ENCODE measurements at regions not wholly inside any gene's neighbourhood (a gene's known extent, or its start where the extent isn't known, plus 50 kb on each side); places are given as distances from the start of the nearest gene placed in this dataset.
"Not testable (repeated sequence)": the region's sequence is repeated elsewhere in the genome, so short reads cannot be mapped to it uniquely, and the experiment has no call there.

GRCh38 chr14:89684139-89684538 is 267.1 kb upstream of the FOXN3 start:
- no peaks in the 10 kb centered on the region for H3K27me3 Mint-ChIP-seq
- peaks cover 16 to 27% (median 24%) of the 10 kb centered on the region in 3 donors for H3K4me1 Mint-ChIP-seq
- no peaks in the 10 kb centered on the region for H3K36me3 Mint-ChIP-seq
- H3K9me3 Mint-ChIP-seq, result peaks cover 6 to 13% (median 6%) of the 10 kb centered on the region in 3 donors
- no peak overlapping the region for H3K27ac Mint-ChIP-seq
- no peak overlapping the region for H3K4me3 Mint-ChIP-seq

GRCh38 chr14:89681086-89682018 is 264.3 kb upstream of the FOXN3 start:
- Mint-ChIP-seq H3K9me3 (peaks cover 0 to 2% (median 0%) of the 10 kb centered on the region in 3 donors), H3K27me3 (no peaks in the 10 kb centered on the region), H3K4me3 (peak overlapping the region in 3 of 4 donors; percentile 31 to 86 (median 79)), H3K4me1 (peaks cover 14 to 27% (median 24%) of the 10 kb centered on the region in 3 donors), H3K36me3 (no peaks in the 10 kb centered on the region), H3K27ac (peak overlapping the region; percentile 37 to 91 (median 79))

- no peaks in the 10 kb centered on the region for H3K27me3 Mint-ChIP-seq
- no peaks in the 10 kb centered on the region for H3K36me3 Mint-ChIP-seq
- H3K4me1 Mint-ChIP-seq, result peaks cover 14 to 27% (median 24%) of the 10 kb centered on the region in 3 donors
- H3K9me3 Mint-ChIP-seq, result peaks cover 0 to 2% (median 0%) of the 10 kb centered on the region in 3 donors
- H3K27ac Mint-ChIP-seq, result no peak overlapping the region
- peak overlapping the region in 2 of 4 donors; percentile 58 to 86 for H3K4me3 Mint-ChIP-seq
Measured at GRCh38 chr14:89680156-89680555, 263.1 kb upstream of the FOXN3 start.

GRCh38 chr14:89678768-89679167 is 261.7 kb upstream of the FOXN3 start:
- no peaks in the 10 kb centered on the region for H3K9me3 Mint-ChIP-seq
- H3K27ac Mint-ChIP-seq, result no peak overlapping the region
- no peaks in the 10 kb centered on the region for H3K27me3 Mint-ChIP-seq
- H3K4me3 Mint-ChIP-seq, result no peak overlapping the region
- H3K4me1 Mint-ChIP-seq, result peaks cover 14 to 27% (median 24%) of the 10 kb centered on the region in 3 donors
- H3K36me3 Mint-ChIP-seq, result no peaks in the 10 kb centered on the region

- no peak overlapping the region for H3K4me3 Mint-ChIP-seq
- H3K36me3 Mint-ChIP-seq, result no peaks in the 10 kb centered on the region
- peaks cover 2 to 9% (median 5%) of the 10 kb centered on the region in 3 donors for H3K4me1 Mint-ChIP-seq
- H3K9me3 Mint-ChIP-seq, result no peaks in the 10 kb centered on the region
- no peaks in the 10 kb centered on the region for H3K27me3 Mint-ChIP-seq
- peak overlapping the region in 1 of 3 donors; percentile 19 for H3K27ac Mint-ChIP-seq
Measured at GRCh38 chr14:89675590-89675989, 258.6 kb upstream of the FOXN3 start.

- Mint-ChIP-seq H3K4me1 (peaks cover 0 to 2% (median 0%) of the 10 kb centered on the region in 3 donors), H3K4me3 (no peak overlapping the region), H3K27ac (no peak overlapping the region), H3K9me3 (no peaks in the 10 kb centered on the region), H3K27me3 (no peaks in the 10 kb centered on the region), H3K36me3 (no peaks in the 10 kb centered on the region)
Measured at GRCh38 chr14:89674936-89675335, 257.9 kb upstream of the FOXN3 start.

- H3K27ac Mint-ChIP-seq, result no peak overlapping the region
- H3K36me3 Mint-ChIP-seq, result no peaks in the 10 kb centered on the region
- H3K4me1 Mint-ChIP-seq, result peaks cover 0 to 1% (median 0%) of the 10 kb centered on the region in 3 donors
- H3K9me3 Mint-ChIP-seq, result no peaks in the 10 kb centered on the region
- H3K4me3 Mint-ChIP-seq, result no peak overlapping the region
- H3K27me3 Mint-ChIP-seq, result no peaks in the 10 kb centered on the region
Measured at GRCh38 chr14:89674240-89674639, 257.2 kb upstream of the FOXN3 start.

GRCh38 chr14:89673512-89674225 is 256.6 kb upstream of the FOXN3 start:
- H3K4me1 Mint-ChIP-seq, result peaks cover 0 to 1% (median 0%) of the 10 kb centered on the region in 3 donors
- H3K4me3 Mint-ChIP-seq, result no peak overlapping the region
- H3K36me3 Mint-ChIP-seq, result no peaks in the 10 kb centered on the region
- H3K9me3 Mint-ChIP-seq, result no peaks in the 10 kb centered on the region
- no peaks in the 10 kb centered on the region for H3K27me3 Mint-ChIP-seq
- no peak overlapping the region for H3K27ac Mint-ChIP-seq

GRCh38 chr14:89672636-89673511 is 255.8 kb upstream of the FOXN3 start:
- Mint-ChIP-seq H3K36me3 (no peaks in the 10 kb centered on the region), H3K4me3 (no peak overlapping the region), H3K4me1 (peaks cover 0 to 1% (median 0%) of the 10 kb centered on the region in 3 donors), H3K27ac (no peak overlapping the region), H3K27me3 (no peaks in the 10 kb centered on the region), H3K9me3 (no peaks in the 10 kb centered on the region)

- H3K4me3 Mint-ChIP-seq, result no peak overlapping the region
- peaks cover 0 to 3% (median 0%) of the 10 kb centered on the region in 3 donors for H3K4me1 Mint-ChIP-seq
- H3K9me3 Mint-ChIP-seq, result peaks cover 0 to 5% (median 1%) of the 10 kb centered on the region in 3 donors
- no peaks in the 10 kb centered on the region for H3K27me3 Mint-ChIP-seq
- peak overlapping the region in 1 of 3 donors; percentile 80 for H3K27ac Mint-ChIP-seq
- H3K36me3 Mint-ChIP-seq, result no peaks in the 10 kb centered on the region
Measured at GRCh38 chr14:89669193-89669592, 252.2 kb upstream of the FOXN3 start.

GRCh38 chr14:89667983-89668382 is 250.9 kb upstream of the FOXN3 start:
- Mint-ChIP-seq H3K27ac (no peak overlapping the region), H3K27me3 (no peaks in the 10 kb centered on the region), H3K9me3 (peaks cover 0 to 5% (median 1%) of the 10 kb centered on the region in 3 donors), H3K4me1 (peaks cover 0 to 3% (median 0%) of the 10 kb centered on the region in 3 donors), H3K4me3 (no peak overlapping the region), H3K36me3 (no peaks in the 10 kb centered on the region)

GRCh38 chr14:89665300-89666081 is 248.5 kb upstream of the FOXN3 start:
- not testable (repeated sequence) for H3K27me3 Mint-ChIP-seq, H3K36me3 Mint-ChIP-seq, H3K27ac Mint-ChIP-seq, H3K9me3 Mint-ChIP-seq, H3K4me3 Mint-ChIP-seq, H3K4me1 Mint-ChIP-seq

- H3K4me1 Mint-ChIP-seq, result peaks cover 0 to 3% (median 3%) of the 10 kb centered on the region in 3 donors
- H3K27me3 Mint-ChIP-seq, result no peaks in the 10 kb centered on the region
- H3K27ac Mint-ChIP-seq, result no peak overlapping the region
- H3K36me3 Mint-ChIP-seq, result no peaks in the 10 kb centered on the region
- H3K9me3 Mint-ChIP-seq, result peaks cover 0 to 9% (median 1%) of the 10 kb centered on the region in 3 donors
- no peak overlapping the region for H3K4me3 Mint-ChIP-seq
Measured at GRCh38 chr14:89661392-89661791, 244.4 kb upstream of the FOXN3 start.

Data from IgD-negative memory B cell (primary cell).